Nephron progenitor cell (in vitro differentiated cells): ENCODE measurements at regions not wholly inside any gene's neighbourhood (a gene's known extent, or its start where the extent isn't known, plus 50 kb on each side); places are given as distances from the start of the nearest gene placed in this dataset.

Experiments used
- DNase-seq: peaks from one replicate; pipeline ENCODE4 v3.0.0; 2021
- H3K27ac Mint-ChIP-seq: 2 replicates; pipeline ENCODE4 v1.8.0; 2021; ENCODE audit warnings: mild to moderate bottlenecking, moderate library complexity, mixed read lengths
- H3K27me3 Mint-ChIP-seq: 2 replicates; pipeline ENCODE4 v1.8.0; 2021; ENCODE audit warnings: mild to moderate bottlenecking, low read depth, mixed read lengths; ENCODE audit not compliant: poor library complexity
- H3K36me3 Mint-ChIP-seq: 2 replicates; pipeline ENCODE4 v1.8.0; 2021; ENCODE audit warnings: low read depth, mixed read lengths
- H3K4me1 Mint-ChIP-seq: 2 replicates; pipeline ENCODE4 v1.8.0; 2021; ENCODE audit warnings: mixed read lengths
- H3K4me3 Mint-ChIP-seq: 2 replicates; pipeline ENCODE4 v1.8.0; 2021; ENCODE audit warnings: mild to moderate bottlenecking, moderate library complexity, mixed read lengths
- H3K9me3 Mint-ChIP-seq: 2 replicates; pipeline ENCODE4 v1.8.0; 2021; ENCODE audit warnings: mild to moderate bottlenecking, moderate library complexity, mixed read lengths
- CTCF ChIP-seq: fragments of 200-600 bp; sonication (generic); IDR thresholded peaks from 2 replicates; pipeline ENCODE4 v1.5.0; 2021; ENCODE audit warnings: antibody characterized with exemption

DNA sequence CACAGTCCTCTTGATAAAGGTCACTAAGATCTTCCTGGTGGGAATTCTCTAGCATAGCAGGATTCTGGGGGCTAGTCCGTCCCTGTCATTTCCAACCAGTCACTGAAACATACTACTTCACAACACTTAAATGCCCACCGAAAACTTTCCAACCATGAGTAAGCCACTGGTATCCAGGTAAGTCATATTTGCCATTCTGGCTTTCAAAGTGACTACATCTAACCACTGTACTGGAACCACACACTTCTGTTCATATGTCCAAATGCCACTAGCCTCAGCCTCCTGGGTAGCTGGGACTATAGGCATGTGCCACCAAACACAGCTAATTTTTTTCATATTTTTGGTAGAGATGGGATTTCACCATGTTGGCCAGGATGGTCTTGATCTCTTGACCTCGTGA is 64.3 kb upstream of the VANGL1 start:
- Mint-ChIP-seq H3K27me3 (peaks cover 7% of the 10 kb centered on the region), H3K9me3 (peaks cover 48% of the 10 kb centered on the region), H3K27ac (no peak overlapping the region), H3K36me3 (peaks cover 5% of the 10 kb centered on the region), H3K4me1 (no peaks in the 10 kb centered on the region), H3K4me3 (no peak overlapping the region)
- TF ChIP-seq CTCF, result no peak
- DNase-seq, result no peak

GRCh38 chr1:115575661-115576060 is 66.1 kb upstream of the VANGL1 start:
- peaks cover 50% of the 10 kb centered on the region for H3K9me3 Mint-ChIP-seq
- H3K27me3 Mint-ChIP-seq, result peaks cover 6% of the 10 kb centered on the region
- no peak for TF ChIP-seq CTCF
- peaks cover 6% of the 10 kb centered on the region for H3K36me3 Mint-ChIP-seq
- H3K27ac Mint-ChIP-seq, result no peak overlapping the region
- no peaks in the 10 kb centered on the region for H3K4me1 Mint-ChIP-seq
- DNase-seq, result no peak
- H3K4me3 Mint-ChIP-seq, result no peak overlapping the region

GRCh38 chr1:115572710-115573109 is 69.1 kb upstream of the VANGL1 start:
- no peak overlapping the region for H3K27ac Mint-ChIP-seq
- H3K27me3 Mint-ChIP-seq, result no peaks in the 10 kb centered on the region
- no peaks in the 10 kb centered on the region for H3K4me1 Mint-ChIP-seq
- H3K36me3 Mint-ChIP-seq, result peaks cover 10% of the 10 kb centered on the region
- TF ChIP-seq CTCF, result no peak
- DNase-seq, result no peak
- peaks cover 37% of the 10 kb centered on the region for H3K9me3 Mint-ChIP-seq
- no peak overlapping the region for H3K4me3 Mint-ChIP-seq

DNA sequence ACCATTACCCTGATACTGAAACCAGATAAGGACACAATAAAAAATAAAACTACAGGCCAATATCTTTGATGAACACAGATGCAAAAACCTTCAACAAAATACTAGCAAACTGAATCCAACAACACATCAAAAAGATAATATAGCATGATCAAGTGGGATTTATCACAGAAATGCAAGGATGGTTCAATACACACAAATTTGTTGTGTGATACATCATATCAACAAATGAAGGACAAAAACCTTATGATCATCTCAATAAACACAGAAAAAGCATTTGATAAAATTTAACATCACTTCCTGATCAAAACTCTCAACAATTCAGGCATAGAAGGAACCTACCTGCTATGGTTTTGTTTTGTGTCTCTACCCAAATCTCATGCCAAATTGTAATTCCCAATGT is 74.3 kb upstream of the VANGL1 start:
- H3K36me3 Mint-ChIP-seq, result peaks cover 5% of the 10 kb centered on the region
- no peak overlapping the region for H3K27ac Mint-ChIP-seq
- peaks cover 24% of the 10 kb centered on the region for H3K27me3 Mint-ChIP-seq
- no peaks in the 10 kb centered on the region for H3K4me1 Mint-ChIP-seq
- TF ChIP-seq CTCF, result no peak
- H3K4me3 Mint-ChIP-seq, result no peak overlapping the region
- H3K9me3 Mint-ChIP-seq, result peaks cover 37% of the 10 kb centered on the region
- DNase-seq, result no peak

- Mint-ChIP-seq H3K36me3 (peaks cover 5% of the 10 kb centered on the region), H3K27ac (no peak overlapping the region), H3K4me3 (no peak overlapping the region), H3K4me1 (no peaks in the 10 kb centered on the region), H3K27me3 (peaks cover 26% of the 10 kb centered on the region), H3K9me3 (peaks cover 32% of the 10 kb centered on the region)
- no peak for DNase-seq
- TF ChIP-seq CTCF, result no peak
These were observed 76.0 kb upstream of the VANGL1 start for GRCh38 chr1:115565791-115566190.

DNA sequence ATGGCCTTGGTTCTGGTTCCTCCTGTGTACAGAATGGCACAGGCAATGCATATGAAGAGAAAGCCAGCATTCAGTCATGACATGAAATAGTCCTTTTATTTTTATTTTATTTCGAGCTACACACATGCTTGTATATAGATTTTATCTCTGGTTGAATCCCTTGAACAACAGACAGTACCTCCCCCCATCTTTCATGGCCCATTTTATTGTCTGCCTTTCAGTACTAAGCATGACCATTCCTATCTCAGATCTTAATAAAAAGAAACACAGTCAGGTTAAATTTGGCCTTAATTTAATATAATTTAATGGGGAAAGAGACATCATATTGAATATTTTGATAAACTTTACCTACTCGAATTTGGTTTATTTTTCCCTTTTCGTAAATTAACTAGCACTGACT is 76.4 kb upstream of the VANGL1 start:
- H3K4me1 Mint-ChIP-seq, result no peaks in the 10 kb centered on the region
- no peak for TF ChIP-seq CTCF
- H3K27me3 Mint-ChIP-seq, result peaks cover 26% of the 10 kb centered on the region
- DNase-seq, result no peak
- H3K36me3 Mint-ChIP-seq, result peaks cover 5% of the 10 kb centered on the region
- peaks cover 32% of the 10 kb centered on the region for H3K9me3 Mint-ChIP-seq
- H3K4me3 Mint-ChIP-seq, result no peak overlapping the region
- no peak overlapping the region for H3K27ac Mint-ChIP-seq
